NCI-H2196 treated with DMSO at 0.1 percent for 48 hours (cell line): ENCODE measurements at regions not wholly inside any gene's neighbourhood (a gene's known extent, or its start where the extent isn't known, plus 50 kb on each side); places are given as distances from the start of the nearest gene placed in this dataset.
"Not testable (repeated sequence)": the region's sequence is repeated elsewhere in the genome, so short reads cannot be mapped to it uniquely, and the experiment has no call there.

Source experiments
- DNase-seq: peaks from one replicate; lab custom pipeline; 2025; ENCODE audit not compliant: unreplicated experiment; lab: John Stamatoyannopoulos, UW

- DNase-seq = no peak
Measured at GRCh38 chr10:109126016-109126415, 797.3 kb downstream of the XPNPEP1 start.

- no peak for DNase-seq
Measured at GRCh38 chr10:109115179-109115578, 808.1 kb downstream of the XPNPEP1 start.

- no peak for DNase-seq
Measured at GRCh38 chr10:109114579-109114978, 808.7 kb downstream of the XPNPEP1 start.

- no peak for DNase-seq
Measured at GRCh38 chr10:109106604-109107003, 816.7 kb downstream of the XPNPEP1 start.

GRCh38 chr10:109105725-109106124 is 817.6 kb downstream of the XPNPEP1 start:
- DNase-seq = no peak

GRCh38 chr10:109104806-109105205 is 818.5 kb downstream of the XPNPEP1 start:
- no peak for DNase-seq

- no peak for DNase-seq
Measured at GRCh38 chr10:109103278-109103677, 820.0 kb downstream of the XPNPEP1 start.

GRCh38 chr10:109089779-109090178 is 833.5 kb downstream of the XPNPEP1 start:
- DNase-seq = no peak

GRCh38 chr10:109071539-109071938 is 851.8 kb downstream of the XPNPEP1 start:
- DNase-seq = no peak

GRCh38 chr10:109070492-109070891 is 852.8 kb downstream of the XPNPEP1 start:
- DNase-seq = no peak

GRCh38 chr10:109067031-109067430 is 856.3 kb downstream of the XPNPEP1 start:
- no peak for DNase-seq

GRCh38 chr10:109065821-109066220 is 857.5 kb downstream of the XPNPEP1 start:
- DNase-seq = no peak

GRCh38 chr10:109062371-109062770 is 860.9 kb downstream of the XPNPEP1 start:
- DNase-seq = no peak

GRCh38 chr10:109055243-109055642 is 868.1 kb downstream of the XPNPEP1 start:
- no peak for DNase-seq

- no peak for DNase-seq
Measured at GRCh38 chr10:109047856-109048255, 875.5 kb downstream of the XPNPEP1 start.

- not testable (repeated sequence) for DNase-seq
Measured at GRCh38 chr10:109046427-109046826, 876.9 kb downstream of the XPNPEP1 start.

- no peak for DNase-seq
Measured at GRCh38 chr10:109040622-109041021, 882.7 kb downstream of the XPNPEP1 start.

GRCh38 chr10:109037978-109038377 is 885.3 kb downstream of the XPNPEP1 start:
- DNase-seq = no peak

GRCh38 chr10:109030581-109031210 is 892.6 kb downstream of the XPNPEP1 start:
- no peak for DNase-seq

- no peak for DNase-seq
Measured at GRCh38 chr10:109029870-109030269, 893.4 kb downstream of the XPNPEP1 start.

GRCh38 chr10:109027534-109028185 is 895.7 kb downstream of the XPNPEP1 start:
- DNase-seq = no peak

GRCh38 chr10:109025172-109025571 is 898.1 kb downstream of the XPNPEP1 start:
- no peak for DNase-seq
